ENCODE measurements at regions not wholly inside any gene's neighbourhood (a gene's known extent, or its start where the extent isn't known, plus 50 kb on each side); places are given as distances from the start of the nearest gene placed in this dataset.
A peak's percentile ranks its signal among the peaks of the same experiment; 100 is the strongest.
"Not testable (repeated sequence)": the region's sequence is repeated elsewhere in the genome, so short reads cannot be mapped to it uniquely, and the experiment has no call there.

DNA sequence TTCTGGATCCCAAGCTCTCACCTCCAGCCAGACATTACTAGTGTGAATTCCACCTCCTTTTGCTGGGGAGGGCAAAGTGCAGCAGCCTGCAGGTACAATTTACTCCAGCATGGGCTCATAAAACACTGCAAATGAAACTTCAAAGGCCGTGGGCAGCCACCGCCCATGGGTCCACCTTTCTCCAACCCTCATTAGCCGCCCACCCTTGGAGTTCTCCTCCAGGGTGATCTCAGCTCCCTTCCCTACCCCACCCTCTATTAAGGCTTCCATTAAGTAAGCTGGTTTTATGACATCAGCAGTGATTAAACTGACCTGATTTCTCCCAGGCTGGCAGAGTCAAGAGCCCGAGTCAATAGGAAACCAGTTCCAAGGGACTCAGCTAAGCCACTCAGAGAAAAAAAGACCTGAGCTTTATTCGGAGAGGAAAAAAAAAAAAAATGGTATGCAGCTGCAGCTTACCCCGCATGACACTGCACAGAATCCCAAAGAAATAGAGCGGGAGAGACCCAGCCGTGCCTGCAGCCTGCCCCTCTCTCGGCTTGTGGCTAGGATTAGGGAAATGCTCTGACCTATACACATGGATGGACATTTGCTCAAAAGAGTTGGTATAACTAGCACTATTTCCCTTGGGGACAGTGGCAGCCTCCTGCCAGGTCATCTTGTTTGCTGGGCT is 319.6 kb downstream of the PTTG2 start:
- no peak for DNase-seq

DNA sequence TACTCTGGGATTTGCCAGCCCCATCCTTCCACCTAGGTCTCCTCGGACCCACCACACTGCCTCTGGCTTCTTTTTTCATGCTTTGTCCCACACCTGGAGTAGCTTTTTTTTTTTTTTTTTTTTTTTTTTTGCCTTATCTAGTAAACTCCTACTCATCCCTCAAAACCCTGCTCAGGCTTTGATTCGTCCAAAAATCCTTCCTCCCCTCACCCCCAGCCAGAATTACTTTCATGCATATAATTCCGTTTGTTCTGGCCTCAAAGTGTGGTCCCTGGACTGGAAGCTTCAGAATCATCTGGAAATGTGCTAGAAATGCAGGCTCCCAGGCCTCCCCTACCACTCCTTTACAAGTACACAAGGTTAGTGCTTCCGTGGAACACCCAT is 320.1 kb downstream of the PTTG2 start:
- no peak for DNase-seq

DNA sequence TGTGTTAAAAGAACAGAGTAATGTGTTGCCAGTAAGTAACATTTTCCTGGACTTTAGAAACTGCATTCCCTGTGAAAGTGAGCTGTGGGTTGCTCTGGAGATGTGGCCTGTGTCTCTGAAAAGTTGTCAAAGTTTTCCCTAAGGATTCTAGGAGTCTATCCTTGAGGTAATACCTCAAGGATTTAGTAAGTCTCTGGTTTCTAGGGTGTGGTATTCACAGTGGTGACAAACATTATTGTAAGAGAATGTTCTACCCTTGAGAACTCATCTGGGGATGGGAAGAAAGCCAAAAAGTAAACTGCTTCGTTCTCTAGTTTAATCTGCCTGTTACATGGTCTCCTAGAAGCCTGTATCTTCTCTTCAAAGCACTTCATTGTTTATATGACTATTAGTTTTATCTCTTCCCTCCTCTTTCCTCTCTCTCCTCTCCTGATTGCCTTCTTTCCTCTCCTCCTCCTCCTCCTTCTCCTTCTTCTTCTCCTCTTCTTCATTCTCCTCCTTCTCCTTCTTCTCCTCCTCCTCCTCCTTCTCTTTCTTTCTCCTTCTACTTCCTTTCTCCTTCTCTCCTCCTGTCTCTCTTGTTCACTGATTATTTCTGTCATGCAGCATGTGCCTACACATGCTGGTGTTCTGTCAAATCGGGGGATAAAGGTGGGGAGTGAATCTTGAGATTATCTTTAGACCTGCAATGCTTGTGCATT is 321.3 kb downstream of the PTTG2 start:
- DNase-seq: no peak

DNA sequence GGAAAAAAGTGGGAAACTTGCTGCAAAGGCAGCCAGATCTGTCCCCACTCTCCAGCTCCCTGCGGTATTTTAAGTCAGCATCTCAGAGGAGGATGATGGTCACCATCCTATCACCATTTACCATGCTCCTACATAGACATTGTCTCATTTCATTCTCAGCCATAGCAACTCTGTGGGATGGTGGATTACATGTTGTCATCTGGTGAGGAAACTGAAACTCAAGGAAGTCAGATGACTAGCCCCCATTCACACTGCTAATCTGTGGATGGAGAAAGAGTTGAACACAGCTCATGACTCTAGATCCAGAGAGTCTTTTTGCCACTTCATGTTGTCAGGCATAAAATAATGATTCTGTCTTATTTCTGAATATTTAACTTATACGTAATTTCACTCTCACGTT is 323.5 kb downstream of the PTTG2 start:
- no peak for DNase-seq

DNA sequence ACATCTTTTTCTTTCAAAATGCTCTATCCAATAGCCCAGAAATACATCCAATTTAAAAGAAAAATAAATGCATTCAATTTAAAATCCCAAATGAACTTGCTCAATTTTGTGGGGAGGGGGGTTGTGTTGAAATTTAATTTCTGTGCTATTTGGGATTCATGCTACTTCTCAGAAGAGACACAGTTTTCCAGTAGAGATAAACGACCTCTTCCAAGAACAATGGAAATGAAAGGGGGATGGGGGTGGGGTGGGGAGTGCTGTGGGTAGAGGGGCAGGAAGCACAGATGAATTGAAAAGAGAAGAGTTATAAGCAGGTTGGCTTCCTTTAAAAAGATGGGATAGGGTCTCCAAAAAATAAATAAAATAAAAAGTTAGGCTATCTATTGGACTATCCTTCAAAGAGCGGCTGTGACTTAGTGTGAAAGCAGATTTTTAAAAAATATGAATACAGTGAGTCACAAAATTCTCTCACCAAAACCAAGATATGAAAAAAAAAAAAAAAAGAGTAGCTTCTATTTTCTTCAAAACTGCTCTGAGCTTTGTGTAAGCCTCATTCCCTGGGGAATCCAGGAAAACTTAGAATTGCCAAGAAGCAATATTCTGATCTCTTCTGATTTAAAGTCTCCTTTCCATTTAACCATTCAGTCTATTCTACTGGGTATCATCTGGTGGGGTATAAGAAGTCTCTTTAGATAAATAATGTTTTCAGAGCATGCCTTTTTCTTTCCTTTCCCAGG is 324.3 kb downstream of the PTTG2 start:
- no peak for DNase-seq

DNA sequence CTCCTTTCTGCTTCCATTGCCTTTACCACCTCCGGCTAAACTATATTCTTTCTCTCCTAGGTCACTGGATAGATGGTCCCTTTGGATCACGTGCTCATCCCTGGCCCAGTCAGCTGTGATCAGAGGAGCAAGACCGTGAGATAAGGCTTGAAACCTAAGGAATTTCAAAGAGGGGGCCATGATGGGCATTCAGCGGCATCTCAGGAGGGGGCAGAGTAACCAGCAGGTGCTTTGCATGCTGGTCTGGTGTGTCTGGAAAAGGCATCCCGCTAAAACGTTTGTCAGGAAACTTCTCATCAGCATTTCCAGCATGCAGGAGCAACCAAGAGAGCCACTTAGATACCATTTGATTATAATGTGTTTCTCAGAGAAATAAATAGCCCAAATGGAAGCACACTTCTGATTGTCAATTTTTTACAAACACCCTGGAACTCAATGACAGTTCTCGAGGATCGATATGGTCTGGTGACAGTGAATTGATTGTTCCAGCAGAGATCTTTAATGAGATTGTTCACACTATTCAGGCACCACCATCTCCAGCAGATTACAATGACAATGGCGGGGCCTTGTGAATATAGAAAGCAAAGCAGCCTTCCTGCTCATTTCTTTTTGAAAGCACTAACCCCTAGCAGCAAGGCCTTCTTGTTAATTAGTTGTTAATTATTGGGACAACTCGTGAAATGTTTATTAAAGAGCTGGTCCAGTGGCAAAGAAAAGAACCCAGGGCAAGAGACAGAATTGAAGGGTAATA is 327.1 kb downstream of the PTTG2 start:
- DNase-seq: no peak

DNA sequence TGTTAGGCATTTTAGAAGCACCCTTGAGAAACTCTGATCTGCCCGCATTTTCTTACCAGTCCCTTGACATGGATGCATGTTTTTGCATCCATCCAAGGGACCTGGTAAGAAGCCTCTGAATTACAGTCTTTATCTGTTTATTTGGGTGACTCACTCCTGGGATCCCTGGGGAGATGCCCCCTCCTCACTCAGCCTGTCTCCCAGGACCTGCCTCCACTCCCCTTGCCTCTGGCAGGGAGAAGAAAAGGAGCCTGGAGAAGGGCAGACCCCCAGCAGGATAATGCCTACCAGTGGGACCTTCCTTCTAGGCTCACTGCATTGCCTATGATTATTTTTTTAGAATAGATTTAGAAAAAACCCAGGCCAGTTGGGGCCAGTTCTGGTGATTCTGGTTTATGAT is 329.4 kb downstream of the PTTG2 start:
- DNase-seq: no peak

DNA sequence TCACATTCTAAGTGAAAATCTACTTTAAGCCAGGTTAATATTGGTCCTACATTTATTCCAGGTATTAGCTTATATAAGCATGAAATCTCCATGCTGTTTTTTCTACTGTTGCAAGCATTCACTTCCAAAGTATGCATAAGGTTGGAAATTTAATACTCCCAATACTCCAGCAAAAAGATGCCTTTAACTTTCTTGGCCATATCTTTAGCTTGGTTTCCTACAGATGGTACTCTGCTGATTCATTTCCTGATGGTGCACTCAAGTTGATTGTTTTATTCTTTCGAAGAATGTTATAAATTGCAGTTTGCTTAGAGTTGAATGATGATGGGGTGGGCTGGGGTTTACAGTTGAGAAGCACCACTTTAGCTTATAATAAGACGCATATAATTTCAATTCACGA is 330.2 kb downstream of the PTTG2 start:
- DNase-seq: no peak

DNA sequence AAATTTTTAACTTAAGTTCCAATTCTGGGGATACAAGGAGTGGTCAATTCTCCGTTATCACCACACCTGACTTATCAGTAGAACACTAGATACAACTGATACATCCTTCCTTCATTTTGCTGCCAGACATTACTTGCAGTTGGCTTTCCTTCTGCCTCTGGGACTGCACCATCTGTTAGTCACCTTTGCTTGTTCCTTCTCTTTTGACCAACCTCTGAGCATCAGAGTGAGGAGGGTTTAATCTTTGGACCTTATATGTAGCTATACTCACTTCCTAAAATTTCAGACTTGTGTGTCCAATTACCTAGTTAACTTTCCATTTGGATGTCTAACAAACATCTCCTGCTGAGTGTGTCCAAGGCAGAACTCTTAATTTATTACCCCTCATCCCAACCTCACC is 330.7 kb downstream of the PTTG2 start:
- DNase-seq: no peak

DNA sequence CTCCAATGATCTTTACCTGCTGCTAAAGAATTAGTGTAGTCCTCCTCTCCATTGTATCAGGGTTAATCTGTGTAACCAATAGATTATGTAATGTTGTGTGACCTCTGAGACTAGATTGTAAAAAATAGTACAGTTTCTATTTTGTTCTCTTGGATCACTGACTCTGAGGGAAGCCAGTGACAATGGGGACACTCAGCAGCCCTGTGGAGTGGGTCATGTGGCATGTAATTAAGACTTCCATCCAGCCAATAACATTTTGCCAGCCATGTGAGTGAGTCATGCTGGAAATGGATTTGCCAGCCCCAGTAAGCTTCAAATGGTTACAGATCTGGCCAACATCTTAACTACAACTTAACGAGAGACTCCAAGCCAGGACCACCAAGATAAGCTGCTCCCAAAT is 332.3 kb downstream of the PTTG2 start:
- DNase-seq: no peak

DNA sequence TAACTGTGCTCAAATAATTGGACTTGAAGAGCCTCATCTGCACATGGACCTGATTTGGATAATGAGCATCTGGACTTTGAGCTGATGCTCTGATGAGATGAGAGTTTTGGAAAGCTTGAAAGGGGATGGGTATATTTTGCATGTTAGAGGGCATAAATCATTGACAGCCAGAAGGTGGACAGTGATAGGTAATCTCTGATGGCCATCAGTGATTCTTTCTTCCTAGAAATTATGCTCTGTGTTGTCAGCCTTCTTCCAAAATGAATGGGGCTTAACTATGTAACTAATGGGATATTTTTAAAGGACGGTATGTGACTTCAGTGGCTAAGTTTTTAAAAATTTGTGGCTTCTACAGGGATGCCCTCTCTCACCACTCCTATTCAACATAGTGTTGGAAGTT is 334.0 kb downstream of the PTTG2 start:
- DNase-seq: no peak

DNA sequence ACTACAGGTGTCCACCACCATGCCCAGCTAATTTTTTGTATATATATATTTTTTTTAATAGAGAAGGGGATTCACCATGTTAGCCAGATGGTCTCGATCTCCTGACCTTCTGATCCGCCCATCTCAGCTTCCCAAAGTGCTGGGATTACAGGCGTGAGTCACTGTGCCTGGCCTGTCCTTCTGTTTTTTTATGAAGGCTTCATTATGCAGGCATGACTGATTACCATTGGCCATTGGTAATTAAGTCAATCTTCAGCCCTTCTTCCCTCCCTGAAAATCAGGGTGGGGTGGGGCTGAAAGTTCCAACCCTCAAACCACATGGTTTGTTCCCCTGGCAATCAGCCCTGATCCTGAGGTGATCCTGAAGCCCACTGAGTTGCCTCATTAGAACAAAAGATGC is 336.9 kb downstream of the PTTG2 start:
- DNase-seq: no peak

DNA sequence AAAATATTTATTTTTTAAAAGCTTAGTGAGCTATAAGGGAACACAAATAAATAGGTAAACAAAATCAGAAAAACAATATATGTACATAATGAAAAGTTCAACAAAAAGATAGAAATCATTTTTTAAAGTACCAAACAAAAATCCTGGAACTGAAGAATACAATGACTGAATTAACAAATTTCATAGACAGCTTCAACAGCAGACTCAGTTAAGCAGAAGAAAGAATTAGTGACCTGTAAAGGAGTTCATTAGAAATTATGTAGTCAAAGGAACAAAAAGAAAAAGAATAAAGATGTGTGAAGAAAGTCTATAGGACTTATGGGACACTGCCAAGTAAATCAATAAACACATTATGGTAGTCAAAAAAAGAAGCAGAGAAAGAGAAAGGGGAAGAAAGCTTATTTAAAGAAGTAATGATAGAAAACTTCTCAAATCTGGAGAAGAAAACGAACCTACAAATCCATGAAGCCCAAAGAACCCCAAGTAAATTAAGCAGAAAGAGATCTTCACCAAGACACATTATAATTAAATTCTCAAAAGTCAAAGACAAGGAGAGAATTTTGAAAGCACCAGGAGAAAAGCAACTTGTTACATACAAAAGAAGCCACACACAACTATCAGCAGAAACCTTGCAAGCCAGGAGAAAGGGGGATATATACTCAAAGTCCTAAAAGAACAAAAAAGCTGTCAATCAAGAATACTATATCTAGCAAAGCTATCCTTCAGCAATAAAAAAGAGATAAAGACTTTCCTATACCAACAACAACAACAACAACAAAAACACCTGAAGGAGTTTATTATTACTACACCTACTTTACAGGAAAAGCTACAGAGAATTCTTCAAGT is 338.9 kb downstream of the PTTG2 start:
- no peak for DNase-seq

DNA sequence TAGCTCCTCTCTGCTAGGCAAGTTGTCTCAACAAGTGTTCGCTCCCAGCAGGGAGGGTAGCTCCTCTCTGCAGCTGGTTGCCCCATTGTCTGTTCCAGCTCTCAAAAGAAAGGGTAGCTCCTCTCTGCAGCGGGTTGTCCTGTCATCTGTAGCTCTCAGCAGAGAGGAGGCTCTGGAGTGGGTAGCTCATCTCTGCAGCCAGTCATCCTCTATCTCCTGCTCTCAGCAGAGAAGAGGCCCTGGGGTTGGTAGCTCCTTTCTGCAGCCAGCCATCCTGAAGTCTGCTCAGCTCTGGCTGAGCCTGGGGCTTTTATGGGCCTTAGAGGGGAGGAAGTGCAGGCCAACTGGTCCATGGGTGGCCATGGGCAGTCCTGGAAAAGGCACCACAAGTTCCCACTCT is 342.7 kb downstream of the PTTG2 start:
- DNase-seq: no peak

DNA sequence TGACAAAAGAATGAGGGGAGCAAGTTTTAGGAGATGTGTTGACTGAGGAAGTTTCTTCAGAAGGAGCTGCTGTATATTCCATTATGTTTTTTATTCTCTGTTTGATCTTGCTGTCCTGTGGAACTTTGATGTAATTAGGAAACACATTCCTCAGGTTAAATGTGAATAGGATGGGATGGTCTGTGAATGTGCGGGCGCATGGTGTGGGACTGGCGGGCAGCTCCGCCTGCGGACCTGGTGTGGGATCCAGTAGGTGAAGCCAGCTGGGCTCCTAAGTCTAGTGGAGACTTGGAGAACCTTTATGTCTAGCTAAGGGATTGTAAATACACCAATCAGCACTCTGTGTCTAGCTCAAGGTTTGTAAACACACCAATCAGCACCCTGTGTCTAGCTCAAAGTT is 344.3 kb downstream of the PTTG2 start:
- not testable (repeated sequence) for DNase-seq

DNA sequence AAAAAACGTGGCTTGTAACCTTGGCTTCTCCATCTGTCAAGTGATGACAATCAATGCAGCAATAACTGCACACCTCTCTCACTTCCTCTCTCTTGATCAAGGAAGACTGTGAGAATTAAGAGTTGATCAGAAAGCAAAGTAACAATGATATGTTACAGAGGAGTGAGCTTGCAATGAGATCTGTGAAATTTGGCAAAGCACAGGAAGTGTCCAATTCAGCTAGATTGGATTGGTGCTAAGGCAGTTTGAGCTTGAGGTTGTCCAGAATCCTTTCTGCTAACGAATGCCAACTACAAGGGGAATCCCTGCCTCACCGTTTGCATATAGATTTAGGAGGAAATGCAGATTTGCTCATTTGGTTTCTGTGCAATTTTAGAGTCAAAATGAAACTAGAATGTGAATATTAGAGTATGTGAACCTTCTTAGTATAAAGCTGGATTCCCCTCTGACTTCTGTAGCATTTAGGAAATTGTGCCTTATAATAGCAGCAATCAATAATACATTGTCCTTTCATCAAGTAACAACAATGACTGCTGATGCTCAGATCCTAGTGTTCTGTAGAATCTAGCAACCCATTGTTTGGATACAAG is 346.4 kb downstream of the PTTG2 start:
- peak; percentile 38 for DNase-seq

DNA sequence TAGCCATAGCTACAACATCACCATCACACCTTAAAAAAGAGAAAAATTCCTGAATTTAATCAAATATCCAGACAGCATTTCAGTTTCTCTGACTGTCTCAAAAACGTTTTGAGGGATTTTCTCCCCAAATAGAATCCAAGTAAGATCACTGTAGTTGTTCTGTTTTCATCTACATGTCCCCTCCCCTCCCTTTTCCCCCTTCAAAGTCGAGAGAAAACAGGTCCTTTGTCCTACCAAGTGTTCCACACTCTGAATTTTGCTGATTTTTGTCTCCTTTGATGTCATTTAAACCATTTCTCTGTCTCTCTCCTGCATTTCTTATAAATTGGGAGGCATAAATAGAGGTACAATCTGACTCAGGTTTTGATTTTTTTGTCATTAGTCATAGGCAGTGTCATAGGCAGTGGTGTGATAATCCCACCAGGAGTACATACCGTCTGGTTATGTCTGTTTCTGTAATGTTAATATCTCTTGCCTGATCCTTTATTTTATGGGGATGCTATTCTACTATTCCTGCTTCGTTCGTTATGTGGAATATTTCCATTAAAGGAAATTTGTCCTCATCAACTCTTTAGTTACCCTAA is 348.6 kb downstream of the PTTG2 start:
- no peak for DNase-seq

DNA sequence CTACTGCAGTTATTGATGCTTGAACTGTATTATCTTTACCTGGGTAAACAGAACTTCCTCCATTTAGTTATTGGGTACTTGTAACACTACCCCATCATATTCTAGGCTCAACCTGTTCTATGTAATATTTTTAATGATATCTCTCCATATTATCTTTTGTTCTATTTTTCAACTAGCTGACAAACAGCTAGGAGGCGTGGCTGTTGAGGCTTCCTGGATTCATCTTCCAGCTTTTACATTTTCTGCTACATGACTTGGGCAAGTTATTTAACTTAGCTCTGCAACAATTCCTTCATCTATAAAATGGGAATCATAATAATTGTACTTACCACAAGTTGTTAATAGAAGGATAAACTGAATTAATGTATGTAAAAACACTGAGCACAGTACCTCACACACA is 349.3 kb downstream of the PTTG2 start:
- no peak for DNase-seq

DNA sequence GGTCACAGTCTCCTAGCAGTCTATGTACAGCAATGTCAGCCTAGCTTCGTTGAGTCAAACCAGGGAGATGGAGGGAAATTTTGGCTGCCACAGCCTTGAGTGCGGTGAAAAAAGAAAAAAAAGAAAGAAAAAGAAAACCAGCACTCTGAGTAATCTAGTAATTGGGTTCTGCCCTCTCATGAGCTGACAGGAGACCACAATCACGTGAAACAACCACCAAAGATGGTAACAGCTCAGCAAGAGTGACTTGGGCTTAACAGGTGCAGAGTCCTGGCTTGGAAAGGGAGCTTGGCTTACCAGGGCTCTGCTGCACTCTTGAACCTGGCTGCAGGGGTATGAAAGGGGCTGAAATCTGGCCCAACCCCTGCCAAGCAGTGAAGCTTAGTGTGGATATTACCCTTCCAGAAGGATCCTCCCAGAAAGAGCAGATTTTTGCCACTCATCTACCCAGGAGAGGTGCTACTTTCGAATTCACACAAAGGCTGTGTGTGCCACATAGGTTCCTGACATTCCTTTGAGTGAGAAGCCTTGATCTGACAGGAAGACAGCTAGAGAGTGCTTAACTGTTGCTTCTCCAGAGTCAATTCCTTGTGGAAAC is 350.3 kb downstream of the PTTG2 start:
- DNase-seq: peak; percentile 88

DNA sequence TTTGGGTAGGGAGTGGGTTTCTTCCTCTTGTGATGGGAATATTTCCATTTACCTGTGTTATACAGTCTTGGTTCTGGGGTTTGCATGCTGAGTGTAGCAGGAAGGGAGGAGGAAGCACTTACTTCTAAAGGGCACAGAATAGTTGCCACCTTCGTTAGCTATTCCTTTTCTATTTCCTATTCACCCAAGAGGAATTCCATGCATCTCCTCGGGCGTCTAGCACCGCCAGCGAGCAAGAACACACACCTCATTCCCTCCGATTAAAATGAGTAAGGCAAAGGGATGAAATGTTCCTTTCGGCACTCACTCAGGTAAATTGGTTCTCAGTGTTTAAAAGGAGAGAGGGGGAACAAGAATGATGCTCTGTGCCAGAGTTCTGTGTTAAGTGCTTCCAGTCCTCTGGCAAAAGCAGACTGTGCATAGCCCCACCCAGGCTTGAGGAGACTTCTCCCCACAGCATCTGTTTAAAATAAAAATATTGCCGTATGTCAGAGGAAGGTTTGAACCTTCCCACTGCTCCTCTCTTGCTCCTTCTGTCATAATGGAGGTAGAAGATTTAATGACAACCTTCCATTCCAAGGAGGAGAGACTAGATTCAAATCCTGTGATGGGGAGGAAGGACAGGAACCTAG is 351.4 kb downstream of the PTTG2 start:
- DNase-seq: no peak

DNA sequence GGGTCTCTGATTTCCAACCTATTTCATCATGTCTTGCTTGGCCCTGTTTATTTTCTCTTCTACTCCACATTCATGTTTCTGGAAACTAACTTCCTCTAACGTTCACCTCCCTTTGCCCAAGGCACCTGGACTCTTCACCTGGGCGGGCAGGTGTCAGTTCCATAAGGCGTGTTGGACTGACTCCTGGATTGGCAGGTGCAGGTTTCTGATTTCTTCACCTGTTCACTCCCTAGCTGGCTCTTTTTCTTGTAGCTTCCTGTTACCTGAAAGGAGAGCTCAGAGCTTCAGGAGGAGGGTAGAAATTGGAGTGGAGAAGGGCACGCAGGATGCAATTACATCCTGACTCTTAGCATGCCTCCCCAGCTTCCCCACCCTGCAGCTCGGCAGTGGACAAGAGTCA is 350.8 kb upstream of the KLF3 start:
- no peak for DNase-seq
